Activated naive CD4-positive, alpha-beta T cell treated with Interleukin-2 at 50 U/mL for 16 hours (primary cell): ENCODE measurements at regions not wholly inside any gene's neighbourhood (a gene's known extent, or its start where the extent isn't known, plus 50 kb on each side); places are given as distances from the start of the nearest gene placed in this dataset.

Source experiments
- DNase-seq: peaks from one replicate; pipeline ENCODE4 v3.0.0-alpha.2; 2020

GRCh38 chr6:134738211-134738885 is 211.6 kb downstream of the ALDH8A1 start:
- DNase-seq = no peak

GRCh38 chr6:134735461-134735860 is 214.4 kb downstream of the ALDH8A1 start:
- no peak for DNase-seq

- DNase-seq = no peak
Observed at GRCh38 chr6:134734312-134734869, 215.5 kb downstream of the ALDH8A1 start.

GRCh38 chr6:134733801-134734200 is 216.1 kb downstream of the ALDH8A1 start:
- no peak for DNase-seq

GRCh38 chr6:134732763-134733162 is 217.1 kb downstream of the ALDH8A1 start:
- DNase-seq = no peak

GRCh38 chr6:134731615-134732014 is 218.3 kb downstream of the ALDH8A1 start:
- no peak for DNase-seq

- no peak for DNase-seq
Observed at GRCh38 chr6:134730013-134730412, 219.9 kb downstream of the ALDH8A1 start.

GRCh38 chr6:134729561-134729960 is 220.3 kb downstream of the ALDH8A1 start:
- DNase-seq = no peak

GRCh38 chr6:134727081-134727480 is 222.8 kb downstream of the ALDH8A1 start:
- DNase-seq = no peak

GRCh38 chr6:134725590-134725989 is 224.3 kb downstream of the ALDH8A1 start:
- DNase-seq = no peak

GRCh38 chr6:134724771-134725340 is 225.0 kb downstream of the ALDH8A1 start:
- DNase-seq = no peak

- no peak for DNase-seq
Observed at GRCh38 chr6:134723081-134723871, 226.6 kb downstream of the ALDH8A1 start.

GRCh38 chr6:134722200-134722870 is 227.6 kb downstream of the ALDH8A1 start:
- no peak for DNase-seq

GRCh38 chr6:134721060-134721405 is 228.9 kb downstream of the ALDH8A1 start:
- no peak for DNase-seq

GRCh38 chr6:134720353-134721059 is 229.4 kb downstream of the ALDH8A1 start:
- no peak for DNase-seq

- no peak for DNase-seq
Observed at GRCh38 chr6:134719911-134720310, 230.0 kb downstream of the ALDH8A1 start.

GRCh38 chr6:134719286-134719685 is 230.6 kb downstream of the ALDH8A1 start:
- DNase-seq = no peak

GRCh38 chr6:134714679-134715078 is 235.2 kb downstream of the ALDH8A1 start:
- DNase-seq = no peak

GRCh38 chr6:134714113-134714512 is 235.8 kb downstream of the ALDH8A1 start:
- DNase-seq = no peak

GRCh38 chr6:134712311-134712710 is 237.6 kb downstream of the ALDH8A1 start:
- DNase-seq = no peak

GRCh38 chr6:134708079-134708478 is 241.8 kb downstream of the ALDH8A1 start:
- DNase-seq = no peak

GRCh38 chr6:134707342-134708031 is 242.4 kb downstream of the ALDH8A1 start:
- DNase-seq = no peak
